GM18861 (cell line): ENCODE measurements at regions not wholly inside any gene's neighbourhood (a gene's known extent, or its start where the extent isn't known, plus 50 kb on each side); places are given as distances from the start of the nearest gene placed in this dataset.

Experiments used
- ATAC-seq: cut with Tn5 transposase; IDR thresholded peaks from one replicate; pipeline ENCODE4 v1.9.1; 2021; ENCODE audit not compliant: unreplicated experiment

DNA sequence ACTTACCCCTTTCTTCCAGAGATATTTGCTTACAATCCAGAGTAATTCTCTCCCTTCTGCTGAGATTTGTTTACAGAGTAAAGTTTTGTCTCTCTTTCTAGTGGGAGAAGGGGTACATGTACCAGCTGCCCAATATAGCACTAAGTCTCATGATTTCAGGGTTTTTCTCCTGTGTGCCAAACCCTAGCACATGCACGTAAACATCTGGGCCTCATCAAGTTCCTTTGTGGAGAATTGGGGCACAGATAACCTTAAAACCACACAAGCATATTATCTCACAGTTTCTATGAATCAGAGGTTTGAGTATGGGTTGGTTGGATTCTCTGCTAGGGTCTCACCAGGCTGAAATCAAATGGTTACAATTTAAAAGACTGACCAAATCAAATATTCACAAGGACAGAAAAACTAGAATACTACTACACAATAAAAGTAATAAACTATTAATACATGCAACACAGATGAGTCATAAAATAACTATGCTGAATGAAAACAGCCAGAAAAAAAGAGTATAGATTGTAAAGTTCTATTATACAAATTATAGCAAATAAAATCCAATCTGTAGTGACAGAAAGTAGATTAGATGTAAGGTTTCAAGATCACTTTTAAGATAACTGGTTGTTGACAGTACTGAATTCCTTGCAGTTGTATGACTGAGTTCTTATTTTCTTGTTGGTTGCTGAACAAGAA lies 347.4 kb upstream of the PTBP2 start:
- no peak for ATAC-seq

DNA sequence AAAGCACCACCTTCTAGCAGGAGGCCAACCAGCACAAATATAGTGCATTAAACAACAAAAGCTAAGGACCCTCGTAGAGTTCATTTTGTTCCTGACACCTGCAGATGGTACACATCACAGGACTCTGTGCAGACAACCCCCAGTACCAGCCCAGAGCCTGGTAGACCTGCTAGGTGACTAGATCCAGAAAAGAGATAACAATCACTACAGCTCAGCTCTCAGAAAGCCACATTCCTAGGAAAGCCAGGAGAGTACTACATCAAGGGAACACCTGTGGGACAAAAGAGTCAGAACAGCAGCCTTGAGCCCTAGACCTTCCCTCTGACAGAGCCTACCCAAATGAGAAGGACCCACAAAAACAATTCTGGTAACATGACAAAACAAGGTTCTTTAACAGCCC lies 344.7 kb upstream of the PTBP2 start:
- ATAC-seq, result no peak

DNA sequence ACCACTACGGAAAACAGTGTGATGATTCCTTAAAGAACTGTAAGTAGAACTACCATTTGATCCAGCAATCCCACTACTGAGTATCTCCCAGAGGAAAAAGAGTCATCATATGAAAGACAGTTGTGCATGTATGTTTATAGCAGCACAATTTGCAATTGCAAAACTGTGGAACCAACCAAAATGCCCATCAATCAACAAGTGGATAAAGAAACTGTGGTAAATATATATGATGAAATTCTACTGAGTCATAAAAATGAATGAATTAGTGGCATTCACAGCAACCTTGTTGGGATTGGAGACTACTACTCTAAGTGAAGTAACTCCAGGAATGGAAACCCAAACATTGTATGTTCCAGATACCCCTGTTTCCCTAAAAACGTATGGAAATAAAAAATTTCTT lies 337.0 kb upstream of the PTBP2 start:
- no peak for ATAC-seq

DNA sequence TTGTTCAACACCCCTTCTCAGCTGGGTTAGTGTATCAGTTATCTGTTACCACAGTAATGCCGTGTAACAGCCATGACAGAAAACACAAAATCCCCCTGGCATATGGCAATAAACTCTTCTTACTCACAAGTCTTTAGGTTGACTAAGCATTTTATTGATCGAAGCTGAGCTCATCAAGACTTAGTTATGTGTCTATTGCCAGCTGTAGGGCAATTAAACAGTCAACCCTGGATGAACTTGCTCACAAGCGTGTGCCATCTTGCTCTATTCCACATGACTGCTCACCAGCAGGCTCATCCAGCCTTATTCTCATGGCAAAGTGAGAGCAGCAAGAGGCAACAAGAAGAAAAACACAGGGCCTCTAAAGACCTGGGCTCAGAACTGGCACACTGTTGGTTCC lies 333.8 kb upstream of the PTBP2 start:
- no peak for ATAC-seq

DNA sequence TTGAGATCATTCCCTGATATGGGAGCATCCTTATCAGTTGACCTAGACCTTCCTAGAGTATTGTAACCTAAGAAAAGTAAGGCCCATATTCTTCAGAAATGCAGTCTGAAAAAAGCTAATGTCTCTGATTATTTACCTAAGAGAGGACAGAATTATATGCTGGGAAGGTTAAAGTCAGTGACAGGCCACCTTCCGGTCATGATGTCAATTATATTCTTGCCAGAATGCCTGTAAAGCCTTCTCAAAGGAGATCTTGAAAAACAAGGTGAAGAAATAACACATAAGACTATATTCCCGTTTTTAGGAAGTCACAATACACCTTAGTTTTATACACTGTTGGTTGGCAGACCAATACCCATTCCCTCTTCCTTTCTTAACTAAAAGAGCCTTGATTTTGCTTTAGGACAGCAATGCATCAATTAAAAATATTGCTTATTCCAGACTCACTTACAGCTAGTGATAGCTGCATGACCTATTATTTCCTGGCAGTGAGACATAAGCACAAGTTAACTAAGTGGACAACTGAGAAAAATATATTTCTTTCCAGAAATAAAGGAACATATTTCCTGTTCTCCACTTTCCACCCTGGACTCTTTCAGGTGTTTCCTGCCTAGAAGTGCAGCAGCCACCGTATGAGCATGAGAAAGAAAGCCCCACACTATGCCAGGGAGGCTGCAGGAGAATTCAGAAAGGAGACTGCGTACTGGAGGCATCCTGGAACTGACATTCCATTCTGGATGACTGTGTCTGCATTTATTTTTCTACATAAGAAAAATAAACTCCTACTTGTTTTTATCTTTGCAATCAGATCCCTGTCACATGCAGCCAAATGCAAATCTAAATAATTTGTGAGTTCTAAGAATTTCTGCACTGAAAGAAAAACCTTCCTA lies 332.9 kb upstream of the PTBP2 start:
- ATAC-seq, result no peak

DNA sequence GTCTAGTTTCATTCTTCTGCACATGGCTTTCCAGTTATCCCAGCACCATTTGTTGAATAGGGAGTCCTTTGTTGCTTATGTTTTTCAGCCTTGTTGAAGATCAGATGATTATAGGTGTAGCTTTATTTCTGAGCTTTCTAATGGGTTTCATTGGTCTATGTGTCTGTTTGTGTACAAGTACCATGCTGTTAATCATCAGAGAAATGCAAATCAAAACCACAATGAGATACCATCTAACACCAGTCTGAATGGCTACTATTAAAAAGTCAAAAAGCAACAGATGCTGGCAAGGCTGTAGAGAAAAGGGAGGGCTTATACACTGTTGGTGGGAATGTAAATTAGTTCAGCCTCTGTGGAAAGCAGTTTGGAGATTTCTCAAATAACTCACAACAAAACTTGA lies 321.5 kb upstream of the PTBP2 start:
- peak; percentile 87 for ATAC-seq

DNA sequence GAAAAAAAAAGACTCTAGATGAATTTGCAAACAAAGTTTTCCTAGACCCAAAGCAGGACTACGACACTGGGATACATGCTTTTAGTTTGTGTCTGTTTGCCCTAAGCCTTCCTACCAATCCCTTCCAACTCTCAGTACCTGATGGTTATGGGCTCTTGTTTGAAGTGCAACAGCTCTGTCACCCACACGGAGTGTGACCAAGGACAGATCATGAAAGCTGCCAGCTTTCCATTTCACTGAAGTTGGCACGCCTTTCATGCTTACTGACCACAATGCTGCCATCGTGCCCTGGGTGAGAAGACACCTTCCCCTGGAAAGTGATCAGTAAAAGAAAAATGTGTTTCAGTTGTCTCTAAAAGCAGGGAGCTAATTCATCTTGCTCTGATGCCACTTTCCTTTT lies 312.5 kb upstream of the PTBP2 start:
- ATAC-seq, result no peak

DNA sequence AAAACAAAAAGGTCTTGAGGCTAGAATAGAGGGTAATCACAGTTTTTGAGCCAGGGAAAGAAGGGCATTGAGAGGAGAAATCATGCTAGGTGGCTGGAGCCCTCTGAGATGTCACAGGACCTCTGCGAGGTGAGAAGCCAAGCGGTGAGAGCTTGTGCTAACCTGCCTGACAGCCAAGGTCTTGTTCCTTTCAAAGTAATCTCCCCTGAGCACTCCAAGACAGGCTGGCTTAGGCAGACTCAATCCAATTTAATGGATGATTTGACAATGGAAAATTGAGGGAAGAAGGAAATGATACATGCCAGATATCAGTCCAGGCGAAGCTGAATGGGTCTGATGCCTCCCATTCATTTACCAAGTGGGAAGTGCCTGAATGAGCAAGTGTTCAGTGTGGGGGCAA lies 311.9 kb upstream of the PTBP2 start:
- no peak for ATAC-seq

DNA sequence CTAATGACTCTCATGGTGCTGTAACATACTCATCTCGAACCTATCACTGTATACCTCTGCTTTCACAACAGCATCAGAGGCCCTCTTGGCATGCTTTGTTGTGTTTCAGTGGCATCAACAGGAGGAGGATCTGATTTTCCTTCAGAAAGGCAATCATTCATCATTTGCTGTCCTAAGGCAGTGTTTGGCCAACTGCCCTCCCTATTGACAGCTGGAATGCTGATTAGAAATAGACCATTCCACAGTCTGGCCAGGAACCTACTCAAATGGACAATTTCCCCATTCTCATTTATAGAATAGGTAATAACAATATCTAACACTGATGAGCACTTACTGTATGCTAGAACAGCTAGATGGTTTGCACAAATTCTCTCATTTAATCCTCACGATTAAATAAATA lies 310.6 kb upstream of the PTBP2 start:
- no peak for ATAC-seq

DNA sequence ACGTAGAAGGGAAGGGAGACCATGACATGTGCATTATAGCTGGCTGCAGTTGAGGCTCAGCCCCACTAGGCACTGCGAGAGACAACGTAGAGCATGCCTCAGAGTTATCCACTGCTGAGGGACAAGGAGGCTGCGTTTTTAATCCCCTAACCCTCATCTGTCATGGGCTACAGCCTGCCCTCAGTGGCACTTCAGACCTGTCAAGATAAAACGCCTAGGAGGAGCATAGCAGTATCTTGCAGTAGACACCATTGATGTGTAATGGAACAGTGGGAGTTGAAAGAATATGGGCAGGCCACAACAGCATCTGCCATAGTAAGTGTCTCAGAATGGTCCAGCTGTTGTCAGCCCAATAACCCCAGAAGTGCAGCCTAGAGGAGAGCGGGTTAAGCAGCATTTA lies 307.0 kb upstream of the PTBP2 start:
- ATAC-seq, result no peak

DNA sequence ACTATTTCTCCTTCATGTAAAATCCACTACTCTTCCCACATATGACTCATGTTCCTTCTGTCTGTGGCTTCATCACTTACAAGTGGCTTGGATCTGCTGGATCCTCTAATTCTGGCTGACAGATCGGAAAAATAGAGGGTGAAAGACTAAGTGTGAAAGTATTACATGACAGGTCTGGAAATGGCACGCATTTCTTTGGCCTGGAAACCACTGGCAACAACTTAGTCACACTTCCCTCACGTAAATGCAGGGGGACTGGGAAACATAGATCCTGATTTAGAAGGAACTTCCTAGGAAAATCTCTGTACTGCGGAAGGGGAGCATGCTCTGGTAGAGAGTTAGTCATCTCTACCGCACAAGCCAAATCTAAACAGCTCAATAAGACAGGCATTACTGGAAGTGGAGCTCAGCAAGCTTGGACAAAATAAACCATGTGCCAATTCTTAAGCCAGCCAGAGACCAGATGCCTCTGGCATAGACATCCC lies 305.4 kb upstream of the PTBP2 start:
- no peak for ATAC-seq

DNA sequence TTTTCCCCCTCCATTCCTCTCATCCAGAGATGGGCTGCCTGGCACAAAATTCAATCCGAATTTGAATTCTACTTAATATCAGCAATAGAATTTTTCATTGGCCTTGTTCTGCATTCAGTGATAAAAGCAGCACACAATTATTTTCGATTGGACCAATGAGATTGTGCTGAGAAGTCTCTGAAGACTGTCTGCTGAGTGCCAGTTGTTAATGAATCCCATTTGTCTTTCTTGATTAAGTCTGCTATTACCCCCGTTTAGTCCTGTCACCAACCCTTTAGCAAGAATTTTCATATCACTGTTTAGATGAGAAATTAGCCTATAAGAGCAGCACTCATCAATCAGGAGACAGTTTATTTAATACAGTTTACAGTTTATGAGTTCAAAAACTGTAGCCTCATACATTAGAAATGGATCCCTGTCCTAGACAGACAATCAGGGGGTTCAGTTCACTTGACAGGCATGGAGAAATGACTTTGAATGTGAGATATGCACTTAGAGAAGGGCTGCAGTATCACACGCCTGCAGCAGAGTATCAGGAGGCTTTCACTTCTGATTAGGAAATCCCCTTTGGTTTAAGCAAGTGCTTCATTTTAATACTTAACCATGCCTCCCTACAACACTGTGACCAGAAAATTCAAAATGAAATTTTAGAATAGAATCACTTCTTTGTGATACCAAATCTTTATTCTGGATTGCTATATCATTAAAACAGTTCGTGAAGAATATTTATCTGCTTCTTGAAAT lies 304.7 kb upstream of the PTBP2 start:
- ATAC-seq, result peak; percentile 100

DNA sequence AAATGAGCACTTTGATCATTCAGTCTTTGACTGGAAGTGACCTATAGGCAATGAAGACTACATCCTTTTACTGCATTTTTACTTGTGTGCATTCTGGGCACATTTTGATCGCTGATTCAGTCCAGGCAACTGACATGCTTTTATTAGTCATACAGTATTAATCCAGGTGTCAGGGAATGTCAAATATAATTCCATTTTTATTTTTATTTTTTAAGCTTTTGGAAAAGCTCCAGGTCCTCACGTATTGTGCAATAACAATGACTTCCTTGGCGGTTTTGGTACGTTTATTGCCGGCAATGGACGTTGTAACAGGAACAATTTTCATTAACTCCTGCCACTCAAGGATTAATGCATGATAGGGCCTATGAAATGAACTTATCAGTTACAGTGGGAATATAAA lies 302.6 kb upstream of the PTBP2 start:
- no peak for ATAC-seq

DNA sequence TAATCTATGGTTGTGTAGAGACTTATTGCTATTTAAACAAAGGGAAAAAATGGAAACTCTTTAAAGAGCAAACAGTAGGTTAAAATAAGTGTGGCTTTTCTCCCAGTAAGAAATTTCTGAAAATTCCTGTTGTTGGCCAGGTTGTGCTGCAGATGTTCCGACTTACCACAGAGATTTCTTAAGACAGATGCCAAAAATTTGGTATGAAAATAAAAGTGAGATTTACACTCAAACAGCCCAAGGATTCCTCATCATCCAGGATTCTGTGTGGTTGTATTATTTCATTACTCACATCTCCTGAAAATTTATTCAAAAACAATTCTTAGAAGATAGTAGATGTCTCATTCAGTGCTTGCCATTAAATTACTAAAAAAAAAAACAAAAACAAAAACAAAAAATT lies 296.7 kb upstream of the PTBP2 start:
- ATAC-seq, result no peak

DNA sequence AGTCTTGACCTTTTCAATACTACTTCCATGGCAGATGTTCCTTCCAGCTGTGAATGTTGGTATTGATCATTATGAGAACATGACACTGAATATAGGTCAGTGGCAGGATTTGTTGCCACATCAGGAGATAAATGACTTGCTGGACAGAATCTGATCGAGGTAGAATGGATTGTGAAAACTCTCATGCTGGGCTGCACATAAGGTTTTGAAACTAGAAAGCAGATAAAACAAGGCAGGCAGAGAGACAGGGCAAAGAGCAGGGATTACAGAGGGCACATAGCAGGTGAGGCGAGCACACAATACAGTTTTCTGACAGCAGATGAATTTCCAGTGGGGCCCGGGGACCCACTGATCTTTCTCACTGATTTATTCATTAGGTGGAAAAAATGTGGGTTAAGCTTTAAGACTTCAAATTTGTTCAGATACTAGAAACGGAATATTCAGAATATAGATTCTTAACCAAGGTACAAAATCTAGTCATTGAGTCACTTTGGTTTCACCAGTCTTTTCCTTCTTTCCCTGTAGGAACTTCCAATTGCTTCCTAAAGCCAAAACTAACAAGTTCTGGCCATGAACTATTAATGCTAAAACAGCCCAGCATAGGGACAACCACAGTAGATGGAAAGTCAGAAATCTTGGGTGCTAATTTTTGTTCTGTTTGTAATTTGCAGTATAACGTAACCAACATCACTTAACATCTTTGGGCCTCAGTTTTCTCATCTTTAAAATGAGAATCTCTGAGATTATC lies 296.0 kb upstream of the PTBP2 start:
- no peak for ATAC-seq

DNA sequence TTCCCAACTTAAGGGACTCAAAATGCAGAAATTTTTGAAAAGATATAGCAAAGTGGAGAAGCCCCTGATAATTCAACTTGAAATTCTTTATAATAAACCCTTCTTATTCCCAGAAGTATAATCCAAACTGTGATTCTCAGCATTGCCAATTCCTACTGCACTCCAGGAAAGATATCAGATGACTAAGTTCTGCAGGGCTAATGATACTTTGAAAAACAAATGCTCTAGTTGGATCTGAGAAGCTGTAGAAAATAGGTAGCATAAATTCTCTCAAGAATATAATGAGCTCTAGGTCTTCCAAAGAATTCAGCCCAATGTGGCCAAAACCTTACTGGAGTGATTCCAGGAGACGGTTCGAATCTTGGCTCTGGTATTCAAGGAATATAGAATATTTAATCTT lies 294.0 kb upstream of the PTBP2 start:
- no peak for ATAC-seq

DNA sequence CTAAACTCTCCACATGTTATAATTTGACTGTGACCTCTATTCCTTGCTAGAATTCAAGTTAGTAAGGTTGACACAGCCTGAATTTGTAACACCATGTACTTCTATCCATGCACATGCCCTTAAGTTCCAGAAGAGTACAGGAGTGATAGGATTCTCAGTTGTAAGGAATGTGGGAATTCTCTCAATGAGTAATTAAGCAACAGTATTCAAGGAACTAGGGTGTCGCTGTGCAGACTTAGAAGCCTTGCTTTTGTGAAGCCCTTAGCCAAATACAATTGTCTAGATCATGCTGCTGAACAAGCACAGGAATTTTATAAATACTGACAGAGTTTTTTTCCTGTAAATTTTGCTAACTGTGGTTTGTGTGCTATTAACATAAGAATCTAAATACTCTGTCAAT lies 276.3 kb upstream of the PTBP2 start:
- no peak for ATAC-seq

DNA sequence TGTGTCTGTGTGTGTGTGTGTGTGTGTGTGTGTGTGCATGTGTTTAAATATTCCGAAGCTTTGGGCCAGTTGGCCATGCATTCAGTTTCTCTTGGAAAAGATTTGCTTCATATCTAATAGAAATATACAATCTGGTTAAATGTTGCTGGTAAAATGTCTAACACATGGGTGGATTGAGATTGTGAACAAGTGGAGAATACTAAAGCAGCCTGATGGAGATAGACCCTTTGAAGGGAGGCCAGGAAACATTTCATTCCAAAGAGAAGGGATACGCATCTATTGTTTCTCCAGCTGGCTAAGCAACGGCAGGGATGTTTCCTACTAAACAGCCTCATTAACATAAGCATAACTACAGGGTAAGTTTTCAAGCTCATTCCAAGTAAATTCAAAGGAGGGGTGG lies 257.5 kb upstream of the PTBP2 start:
- no peak for ATAC-seq

DNA sequence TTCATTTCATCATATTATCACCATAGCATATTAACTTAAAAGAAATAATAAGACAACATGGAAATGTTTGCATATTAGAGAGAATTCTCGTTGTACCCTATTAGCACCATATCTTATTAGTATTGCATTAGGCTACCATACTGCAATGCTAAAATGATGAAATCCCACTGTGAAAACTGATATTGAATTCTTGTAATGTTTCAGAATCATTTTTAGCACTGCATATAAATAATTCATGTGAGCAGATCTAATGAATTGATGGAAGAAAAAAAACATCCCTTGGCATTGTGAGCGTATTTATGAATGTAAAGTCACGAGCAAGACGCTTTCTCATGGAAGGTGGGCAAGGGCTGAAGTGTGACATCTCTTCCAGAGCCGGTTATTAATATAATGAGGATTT lies 257.1 kb upstream of the PTBP2 start:
- no peak for ATAC-seq

DNA sequence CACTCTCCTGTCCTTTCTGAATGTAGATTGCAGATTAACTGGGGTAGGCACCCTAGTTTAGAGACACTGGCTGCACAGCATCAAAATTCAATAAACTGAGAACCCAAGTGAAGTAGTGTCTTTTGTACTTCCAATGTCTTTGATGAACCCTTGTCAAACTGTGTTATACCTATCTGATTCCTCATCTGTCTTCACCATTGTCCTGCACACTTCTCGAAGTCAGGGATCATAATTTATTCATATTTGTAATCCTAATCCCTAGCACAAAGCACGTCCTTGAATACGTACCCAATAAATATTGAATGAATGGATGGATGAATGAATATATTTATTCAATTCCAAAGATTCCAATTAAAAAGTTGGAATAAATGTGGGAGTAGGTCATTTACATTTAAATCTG lies 256.6 kb upstream of the PTBP2 start:
- ATAC-seq, result no peak

DNA sequence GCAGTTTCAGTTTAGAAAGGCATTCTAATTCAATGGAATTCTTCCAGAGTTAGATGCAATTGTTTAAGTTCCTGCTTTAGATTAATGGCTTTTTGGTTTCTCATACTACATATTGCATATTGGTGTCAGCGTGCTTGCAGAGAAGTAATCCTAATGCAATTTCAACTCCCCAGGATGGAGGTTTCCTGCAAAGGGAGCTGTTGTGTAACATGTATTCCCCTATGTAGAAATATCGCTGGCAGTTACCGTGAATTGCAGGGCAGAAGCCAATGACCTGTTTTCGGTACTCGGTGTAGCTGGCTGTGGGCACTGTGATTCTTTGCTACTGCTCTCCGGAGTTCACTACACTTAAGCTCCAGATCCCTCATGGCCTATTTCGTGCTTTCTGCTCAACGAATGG lies 256.1 kb upstream of the PTBP2 start:
- ATAC-seq, result no peak
